Islet precursor cell (in vitro differentiated cells): ENCODE measurements at regions not wholly inside any gene's neighbourhood (a gene's known extent, or its start where the extent isn't known, plus 50 kb on each side); places are given as distances from the start of the nearest gene placed in this dataset.
"Not testable (repeated sequence)": the region's sequence is repeated elsewhere in the genome, so short reads cannot be mapped to it uniquely, and the experiment has no call there.

Source experiments
- DNase-seq: peaks from one replicate; pipeline ENCODE4 v3.0.0-alpha.2; 2018

GRCh38 chr12:4191642-4192041 is 81.9 kb upstream of the CCND2 start:
- no peak for DNase-seq

GRCh38 chr12:4191149-4191548 is 82.4 kb upstream of the CCND2 start:
- no peak for DNase-seq

- DNase-seq, result no peak
Measured at GRCh38 chr12:4190366-4191063, 83.0 kb upstream of the CCND2 start.

- DNase-seq, result no peak
Measured at GRCh38 chr12:4189721-4190120, 83.8 kb upstream of the CCND2 start.

DNA sequence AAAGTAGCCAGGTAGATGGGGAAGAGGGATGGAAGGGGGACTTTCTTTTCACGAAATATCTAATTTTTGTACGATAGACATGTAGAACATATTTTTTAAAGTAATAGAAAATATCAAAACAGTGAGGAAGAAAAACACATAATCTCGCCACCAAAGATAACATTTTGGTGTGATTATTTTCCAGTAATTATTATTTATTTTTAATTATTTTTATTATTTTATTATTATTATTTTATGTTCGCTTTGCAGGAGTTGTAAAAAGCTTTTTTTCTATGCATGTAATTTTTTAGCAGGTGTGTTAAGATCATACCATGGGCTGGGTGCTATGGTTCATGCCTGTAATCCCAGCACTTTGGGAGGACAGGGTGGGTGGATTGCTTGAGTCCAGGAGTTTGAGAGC is 85.6 kb upstream of the CCND2 start:
- no peak for DNase-seq

DNA sequence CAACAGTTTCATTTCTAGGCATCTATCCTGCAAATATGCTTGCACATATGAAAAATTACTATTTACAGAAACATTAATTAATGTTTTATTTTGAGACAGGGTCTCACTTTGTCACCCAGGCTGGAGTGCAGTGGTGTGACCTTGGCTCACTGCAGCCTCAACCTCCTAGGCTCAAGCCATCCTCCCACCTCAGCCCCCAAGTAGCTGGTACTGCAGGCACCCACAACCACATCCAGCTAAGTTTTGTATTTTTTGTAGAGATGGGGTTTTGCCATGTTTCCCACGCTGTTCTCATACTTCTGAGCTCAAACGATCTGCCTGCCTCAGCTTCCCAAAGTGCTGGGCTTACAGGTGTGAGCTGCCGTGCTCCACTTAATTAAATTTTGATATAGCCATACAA is 86.2 kb upstream of the CCND2 start:
- not testable (repeated sequence) for DNase-seq

GRCh38 chr12:4178424-4179170 is 95.0 kb upstream of the CCND2 start:
- no peak for DNase-seq

- DNase-seq, result no peak
Measured at GRCh38 chr12:4177262-4177661, 96.3 kb upstream of the CCND2 start.

DNA sequence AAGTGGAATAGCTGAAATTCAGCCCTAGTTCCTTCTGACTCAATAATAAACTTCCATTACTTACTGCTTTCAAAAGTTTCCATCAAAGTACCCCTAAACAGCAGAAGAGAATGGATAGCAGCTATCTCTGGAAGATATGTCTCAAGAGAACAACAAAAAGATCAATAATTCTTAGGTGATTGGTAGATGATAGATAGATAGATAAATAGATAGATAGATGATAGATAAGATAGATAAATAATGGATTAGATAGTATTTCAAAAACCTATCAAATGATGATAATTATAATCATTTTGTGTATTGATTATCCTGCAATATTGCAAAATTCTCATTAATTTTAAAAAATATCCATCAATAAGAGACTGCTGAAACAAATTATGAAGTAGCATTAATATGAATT is 97.4 kb upstream of the CCND2 start:
- no peak for DNase-seq

DNA sequence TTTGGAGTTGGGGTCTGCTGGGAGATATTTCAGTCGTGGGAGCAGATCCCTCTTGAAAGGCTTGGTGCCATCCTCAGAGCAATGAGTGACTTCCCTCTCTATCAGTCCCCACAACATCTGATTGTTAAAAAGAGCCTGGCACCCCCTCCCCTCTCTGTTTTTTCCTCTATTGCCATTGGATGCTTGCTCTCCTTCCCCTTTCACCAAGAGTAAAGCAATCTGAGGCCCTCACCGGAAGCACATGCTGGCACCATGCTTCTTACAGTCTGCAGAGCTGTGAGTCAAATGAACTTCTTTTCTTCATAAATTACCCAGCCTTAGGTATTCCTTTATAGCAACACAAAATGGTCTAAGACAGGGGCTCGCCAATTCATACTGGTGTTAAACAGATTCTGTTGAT is 99.1 kb upstream of the CCND2 start:
- no peak for DNase-seq

- DNase-seq, result no peak
Measured at GRCh38 chr12:4172999-4173398, 100.6 kb upstream of the CCND2 start.

GRCh38 chr12:4171742-4172141 is 101.8 kb upstream of the CCND2 start:
- no peak for DNase-seq

- no peak for DNase-seq
Measured at GRCh38 chr12:4169959-4170358, 103.6 kb upstream of the CCND2 start.

DNA sequence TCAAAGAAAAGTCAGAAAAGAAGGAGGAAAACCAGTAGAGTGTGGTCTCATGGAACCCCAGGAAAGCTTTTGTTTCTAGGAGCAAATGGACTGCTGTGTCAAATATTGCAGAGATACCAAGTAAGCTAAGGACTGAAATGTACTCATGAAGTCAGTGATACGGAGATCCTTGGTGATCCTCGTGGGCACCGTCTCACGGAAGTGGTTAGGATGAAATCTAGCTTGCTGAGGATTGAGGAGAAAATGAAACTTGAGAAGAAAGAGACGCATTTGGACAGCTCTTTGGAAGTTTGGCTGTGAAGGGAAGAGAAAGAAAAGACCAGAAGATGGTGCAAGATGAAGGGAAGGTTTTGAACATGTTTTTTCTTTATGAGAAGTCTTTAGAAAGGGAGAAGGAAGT is 104.0 kb upstream of the CCND2 start:
- no peak for DNase-seq

- DNase-seq, result no peak
Measured at GRCh38 chr12:4168036-4168435, 105.5 kb upstream of the CCND2 start.

DNA sequence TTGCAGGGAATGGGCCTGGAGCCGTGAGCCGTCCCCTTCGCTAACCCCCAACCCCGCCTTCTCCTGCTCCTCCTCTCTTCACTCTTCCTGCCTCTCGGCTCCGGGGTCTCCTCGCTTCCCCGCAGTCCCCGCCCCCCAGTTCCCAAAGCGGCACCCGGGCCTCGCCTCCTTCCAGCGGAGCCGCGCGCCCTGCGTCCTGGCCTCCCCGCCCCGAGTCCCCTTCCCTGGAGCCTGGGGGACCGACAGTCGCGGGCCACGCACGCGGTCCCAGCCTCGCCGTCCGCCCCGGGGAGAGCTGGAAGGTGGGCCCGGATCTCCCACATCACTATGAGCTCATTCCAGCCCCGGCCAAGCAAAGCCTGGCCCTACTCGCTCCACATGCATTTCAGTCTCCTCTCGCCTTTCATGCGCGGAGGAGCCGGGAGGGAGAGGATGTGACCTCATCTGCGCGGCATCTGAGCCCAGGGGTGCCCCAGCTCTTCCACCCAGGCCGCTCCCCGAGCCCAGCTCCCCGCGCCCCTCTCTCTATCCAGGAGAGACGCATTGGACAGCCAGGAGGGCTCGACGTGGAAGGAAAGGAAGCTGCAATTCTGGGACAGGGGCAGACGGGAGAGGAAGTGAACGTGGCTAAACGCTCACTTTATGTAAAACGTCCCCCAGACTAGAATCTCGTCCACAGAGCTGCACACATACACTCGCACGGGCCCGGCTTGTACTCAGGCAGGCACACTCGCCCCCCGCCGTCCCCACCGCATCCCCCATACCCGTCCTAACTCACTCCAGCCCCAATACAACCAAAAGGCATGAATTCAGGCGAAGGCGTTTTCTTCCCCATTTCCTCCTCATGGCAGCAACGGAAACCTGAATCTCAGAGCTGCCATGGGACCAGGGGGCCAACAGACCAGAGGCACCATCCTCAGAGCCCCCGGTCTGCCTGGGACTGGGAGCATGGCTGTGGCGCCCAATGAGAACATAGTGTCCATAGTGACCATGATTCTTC is 108.7 kb upstream of the CCND2 start:
- DNase-seq, result peak; percentile 92

- no peak for DNase-seq
Measured at GRCh38 chr12:4164188-4164558, 109.4 kb upstream of the CCND2 start.

DNA sequence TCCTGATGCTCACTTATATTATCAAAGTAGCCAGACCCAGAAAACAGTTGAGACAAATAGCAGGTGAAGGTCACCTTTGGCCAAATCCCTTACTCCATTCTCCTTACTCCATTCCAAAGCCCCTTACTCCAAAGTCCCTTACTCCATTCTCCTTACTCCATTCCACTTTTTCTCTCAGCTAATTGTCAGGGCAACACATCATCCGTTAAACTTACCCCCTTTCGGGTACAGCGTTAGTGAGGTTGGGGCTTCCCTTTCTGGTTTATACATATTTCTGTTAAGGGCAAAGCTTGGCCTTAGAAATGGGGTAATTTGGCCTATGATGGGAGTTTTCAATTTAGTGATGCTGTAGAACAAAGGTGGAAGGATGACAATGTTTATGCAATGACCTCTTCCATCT is 111.8 kb upstream of the CCND2 start:
- DNase-seq, result no peak

- DNase-seq, result peak; percentile 26
Measured at GRCh38 chr12:4160314-4161040, 113.1 kb upstream of the CCND2 start.

- DNase-seq, result peak; percentile 23
Measured at GRCh38 chr12:4159851-4160250, 113.7 kb upstream of the CCND2 start.

DNA sequence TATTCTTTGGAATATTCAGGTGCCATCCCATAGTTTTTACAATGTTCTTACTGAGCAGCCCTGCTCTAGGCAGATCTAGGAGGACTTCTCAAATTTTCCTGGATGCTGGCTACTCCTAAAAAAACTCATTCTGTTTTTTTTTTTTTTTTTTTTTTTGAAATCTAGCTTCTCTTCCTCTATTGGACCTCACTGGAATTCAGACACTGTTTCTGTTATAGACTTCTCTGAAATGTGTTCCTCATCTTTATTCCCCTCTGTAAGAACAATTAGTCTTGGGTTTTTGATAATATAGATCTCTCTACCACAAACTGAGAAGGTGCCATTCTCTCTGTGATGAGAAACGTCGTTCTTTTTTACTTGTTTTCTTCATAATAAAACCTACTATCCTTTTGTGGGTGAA is 115.3 kb upstream of the CCND2 start:
- no peak for DNase-seq

DNA sequence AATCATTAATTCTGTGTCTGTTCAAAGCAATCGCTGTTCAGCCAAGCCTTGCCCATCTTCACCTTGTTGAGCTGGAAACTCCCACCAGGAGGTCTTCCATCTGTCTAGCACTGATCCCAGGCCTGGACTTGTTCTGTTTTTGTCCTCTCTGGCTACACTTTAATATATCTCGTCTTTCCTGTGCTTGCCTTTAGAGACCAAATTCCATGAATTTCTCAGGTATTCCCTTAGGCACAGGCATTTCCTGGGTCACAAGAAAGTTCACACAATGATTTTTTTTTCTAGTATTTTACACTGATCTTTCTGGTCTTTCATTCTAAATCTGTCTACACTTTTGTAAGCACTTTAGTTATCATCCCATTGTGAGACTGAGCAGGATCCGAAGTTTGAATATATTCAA is 116.4 kb upstream of the CCND2 start:
- peak; percentile 53 for DNase-seq

GRCh38 chr12:4156317-4156716 is 117.2 kb upstream of the CCND2 start:
- no peak for DNase-seq
